HL-60 (cell line): ENCODE measurements at regions not wholly inside any gene's neighbourhood (a gene's known extent, or its start where the extent isn't known, plus 50 kb on each side); places are given as distances from the start of the nearest gene placed in this dataset.

Source experiments
- GABPA ChIP-seq: IDR thresholded peaks from 2 replicates; pipeline ENCODE4 v1.6.1; 2012; ENCODE audit warnings: low read depth
- REST ChIP-seq: IDR thresholded peaks from 2 replicates; pipeline ENCODE4 v1.6.1; 2012; ENCODE audit warnings: low read depth; ENCODE audit not compliant: insufficient replicate concordance
- TF ChIP-seq, protein P1 (sequence below): IDR thresholded peaks from one replicate; pipeline ENCODE4 v1.5.1; 2011; ENCODE audit warnings: low read length, control low read depth, inconsistent platforms; ENCODE audit not compliant: insufficient read depth

GRCh38 chr18:39399662-39400061, 1834.1 kb upstream of the CELF4 start:
- TF ChIP-seq REST (no peak), GABPA (no peak)
- TF ChIP-seq, protein P1, sequence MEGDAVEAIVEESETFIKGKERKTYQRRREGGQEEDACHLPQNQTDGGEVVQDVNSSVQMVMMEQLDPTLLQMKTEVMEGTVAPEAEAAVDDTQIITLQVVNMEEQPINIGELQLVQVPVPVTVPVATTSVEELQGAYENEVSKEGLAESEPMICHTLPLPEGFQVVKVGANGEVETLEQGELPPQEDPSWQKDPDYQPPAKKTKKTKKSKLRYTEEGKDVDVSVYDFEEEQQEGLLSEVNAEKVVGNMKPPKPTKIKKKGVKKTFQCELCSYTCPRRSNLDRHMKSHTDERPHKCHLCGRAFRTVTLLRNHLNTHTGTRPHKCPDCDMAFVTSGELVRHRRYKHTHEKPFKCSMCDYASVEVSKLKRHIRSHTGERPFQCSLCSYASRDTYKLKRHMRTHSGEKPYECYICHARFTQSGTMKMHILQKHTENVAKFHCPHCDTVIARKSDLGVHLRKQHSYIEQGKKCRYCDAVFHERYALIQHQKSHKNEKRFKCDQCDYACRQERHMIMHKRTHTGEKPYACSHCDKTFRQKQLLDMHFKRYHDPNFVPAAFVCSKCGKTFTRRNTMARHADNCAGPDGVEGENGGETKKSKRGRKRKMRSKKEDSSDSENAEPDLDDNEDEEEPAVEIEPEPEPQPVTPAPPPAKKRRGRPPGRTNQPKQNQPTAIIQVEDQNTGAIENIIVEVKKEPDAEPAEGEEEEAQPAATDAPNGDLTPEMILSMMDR: no peak
